IMR-90 (cell line): ENCODE measurements at regions not wholly inside any gene's neighbourhood (a gene's known extent, or its start where the extent isn't known, plus 50 kb on each side); places are given as distances from the start of the nearest gene placed in this dataset.

Experiments used
- ATAC-seq: fragments of 200-7000 bp; cut with Tn5 transposase; 2 replicates; pipeline ENCODE4 v1.9.1; 2020; ENCODE audit warnings: low read depth, mild to moderate bottlenecking, moderate library complexity
- BruUV-seq: library from RNA; stranded (reverse); fragments of 400-500 nt; replicated peaks from 2 replicates; lab custom pipeline; 2021; lab: Mats Ljungman, UMichigan
- CTCF ChIA-PET: fragments of 300-600 bp; formaldehyde crosslinking; extraction: SDS; loops from one replicate; lab custom pipeline; 2021; ENCODE audit warnings: antibody characterized with exemption; lab: Yijun Ruan, JAX
- POLR2A ChIA-PET: fragments of 300-600 bp; sonication (Branson Sonifier 250); formaldehyde crosslinking; loops from one replicate; lab custom pipeline; 2022; ENCODE audit warnings: antibody characterized with exemption; ENCODE audit not compliant: unreplicated experiment; lab: Charles Lee
- DNase-seq: peaks from one replicate; pipeline ENCODE4 v3.0.0; 2013
- H2AFZ ChIP-seq: replicated peaks from 2 replicates; pipeline ENCODE3; 2013; ENCODE audit warnings: low read length, mild to moderate bottlenecking; ENCODE audit not compliant: poor library complexity
- H2AK5ac ChIP-seq: 2 replicates; pipeline ENCODE4 v1.6.1; 2013; ENCODE audit warnings: low read depth, low read length, inconsistent platforms
- H2AK9ac ChIP-seq: replicated peaks from 2 replicates; pipeline ENCODE3; 2013; ENCODE audit warnings: mild to moderate bottlenecking, low read depth, low read length, moderate library complexity; ENCODE audit not compliant: poor library complexity
- H2BK120ac ChIP-seq: 2 replicates; pipeline ENCODE4 v1.6.1; 2013; ENCODE audit warnings: low read depth, low read length, inconsistent platforms
- H2BK15ac ChIP-seq: 3 replicates; pipeline ENCODE4 v1.6.1; 2013; ENCODE audit warnings: low read depth, low read length, inconsistent platforms
- H2BK20ac ChIP-seq: 2 replicates; pipeline ENCODE4 v1.6.1; 2013; ENCODE audit warnings: low read depth, mild to moderate bottlenecking, inconsistent platforms, low read length, moderate library complexity
- H2BK5ac ChIP-seq: 2 replicates; pipeline ENCODE4 v1.6.1; 2013; ENCODE audit warnings: mild to moderate bottlenecking, low read depth, low read length, inconsistent platforms; ENCODE audit not compliant: poor library complexity, severe bottlenecking
- H3K14ac ChIP-seq: replicated peaks from 2 replicates; pipeline ENCODE4 v1.6.1; 2013; ENCODE audit warnings: low read depth, low read length, inconsistent platforms
- H3K18ac ChIP-seq: 2 replicates; pipeline ENCODE4 v1.6.1; 2013; ENCODE audit warnings: low read depth, low read length, control low read depth
- H3K23ac ChIP-seq: 2 replicates; pipeline ENCODE4 v1.6.1; 2013; ENCODE audit warnings: low read depth, low read length, inconsistent platforms
- H3K27ac ChIP-seq: 2 replicates; pipeline ENCODE4 v1.5.1; 2013; ENCODE audit warnings: mild to moderate bottlenecking, control low read depth, low read length; ENCODE audit not compliant: insufficient read depth
- H3K27me3 ChIP-seq: 2 replicates; pipeline ENCODE4 v1.6.1; 2013; ENCODE audit warnings: low read length; ENCODE audit not compliant: control insufficient read depth, insufficient read depth
- H3K36me3 ChIP-seq: 2 replicates; pipeline ENCODE4 v1.6.1; 2013; ENCODE audit warnings: low read length, mixed read lengths; ENCODE audit not compliant: control insufficient read depth, insufficient read depth
- H3K4ac ChIP-seq: 2 replicates; pipeline ENCODE4 v1.6.1; 2013; ENCODE audit warnings: low read depth, low read length, inconsistent platforms
- H3K4me1 ChIP-seq: 2 replicates; pipeline ENCODE4 v1.6.1; 2013; ENCODE audit warnings: low read length, mixed read lengths; ENCODE audit not compliant: control insufficient read depth, insufficient read depth
- H3K4me2 ChIP-seq: 2 replicates; pipeline ENCODE4 v1.6.1; 2013; ENCODE audit warnings: low read depth, mild to moderate bottlenecking, control low read depth, low read length, moderate library complexity
- H3K4me3 ChIP-seq: 2 replicates; pipeline ENCODE4 v1.5.1; 2013; ENCODE audit warnings: low read depth, mild to moderate bottlenecking, control low read depth, low read length, moderate library complexity; ENCODE audit not compliant: insufficient read depth
- H3K56ac ChIP-seq: 2 replicates; pipeline ENCODE4 v1.6.1; 2013; ENCODE audit warnings: low read length, inconsistent platforms; ENCODE audit not compliant: insufficient read depth; ENCODE audit errors: extremely low read depth
- H3K79me1 ChIP-seq, 2 experiments: 2 replicates each; pipeline ENCODE4 v1.6.1; 2013; ENCODE audit warnings: low read length in 2 of 2, inconsistent platforms in 1 of 2, low read depth in 1 of 2
- H3K9ac ChIP-seq: 2 replicates; pipeline ENCODE4 v1.6.1; 2013; ENCODE audit warnings: low read depth, low read length, control low read depth
- H3K9me1 ChIP-seq: 2 replicates; pipeline ENCODE4 v1.6.1; 2013; ENCODE audit warnings: low read length, inconsistent platforms; ENCODE audit not compliant: insufficient read depth
- H3K9me3 ChIP-seq: 2 replicates; pipeline ENCODE4 v1.6.1; 2013; ENCODE audit warnings: low read length; ENCODE audit not compliant: control insufficient read depth, insufficient read depth
- H4K20me1 ChIP-seq: 2 replicates; pipeline ENCODE4 v1.6.1; 2013; ENCODE audit warnings: low read length, inconsistent platforms; ENCODE audit not compliant: insufficient read depth
- H4K5ac ChIP-seq: 2 replicates; pipeline ENCODE4 v1.6.1; 2013; ENCODE audit warnings: mild to moderate bottlenecking, low read depth, low read length, control low read depth
- H4K8ac ChIP-seq, 2 experiments: 2 replicates each; pipeline ENCODE4 v1.6.1; 2013; ENCODE audit warnings: low read depth in 2 of 2, low read length in 2 of 2, control low read depth in 1 of 2, inconsistent platforms in 1 of 2
- H4K91ac ChIP-seq: 2 replicates; pipeline ENCODE4 v1.6.1; 2013; ENCODE audit warnings: low read depth, low read length, inconsistent platforms; ENCODE audit not compliant: insufficient read depth
- CEBPB ChIP-seq: IDR thresholded peaks from 2 replicates; pipeline ENCODE4 v1.6.1; 2012; ENCODE audit warnings: low read depth, low read length, improper control_type of control experiment
- POLR2A ChIP-seq: IDR thresholded peaks from 2 replicates; pipeline ENCODE4 v1.6.1; 2012; ENCODE audit warnings: mild to moderate bottlenecking, low read depth, low read length
- dilution Hi-C: fragments of 300-500 bp; cut with HindIII; formaldehyde crosslinking; loops from one replicate; pipeline ENCODE4 v1.14.3; 2018; ENCODE audit warnings: low sequenced_read_pairs; ENCODE audit not compliant: unreplicated experiment
- in situ Hi-C: fragments of 300-500 bp; cut with MboI; formaldehyde crosslinking; loops from 3 replicates; pipeline ENCODE4 v1.14.3; 2019; ENCODE audit warnings: low sequenced_read_pairs, inconsistent platforms, mixed read lengths
- intact Hi-C: fragments of 100-400 bp; cut with micrococcal nuclease; formaldehyde crosslinking; loops from 2 replicates; pipeline ENCODE4 v1.10.0; 2022
- TF ChIP-seq, protein P1 (sequence below): conservative IDR thresholded peaks from 2 replicates; pipeline ENCODE4 v1.5.1; 2012; ENCODE audit warnings: mild to moderate bottlenecking, low read depth, low read length, improper control_type of control experiment

DNA sequence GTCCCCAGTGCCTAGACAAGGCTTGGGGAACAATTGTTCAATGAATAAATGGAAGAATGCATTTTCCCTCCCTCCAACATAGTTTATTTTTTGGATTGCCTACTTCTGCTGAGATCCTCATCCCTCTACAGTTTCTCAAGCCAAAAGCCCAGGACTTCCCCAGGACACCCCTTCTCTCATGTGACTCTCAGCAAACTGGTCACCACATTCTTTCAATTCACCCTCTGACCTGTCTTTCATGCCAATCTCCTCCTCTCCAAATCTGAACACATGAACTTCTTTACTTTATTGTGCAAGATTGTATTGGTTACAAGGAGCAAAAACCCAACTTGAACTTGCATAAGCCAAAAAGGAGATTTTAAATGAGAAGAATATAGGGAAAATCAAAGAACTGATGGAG lies 103.2 kb upstream of the JUN start:
- H4K91ac ChIP-seq, result no peak overlapping the region
- H4K5ac ChIP-seq, result no peak overlapping the region
- intact Hi-C loops (no loop called here), in situ Hi-C loops (no loop called here), dilution Hi-C loops (no loop called here)
- H3K79me1 ChIP-seq, result no peaks in the 10 kb centered on the region
- POLR2A ChIA-PET, result no interaction called here
- H3K4me1 ChIP-seq, result peaks cover 9% of the 10 kb centered on the region
- H3K9ac ChIP-seq, result no peak overlapping the region
- H3K9me1 ChIP-seq, result peaks cover 6% of the 10 kb centered on the region
- no peak overlapping the region for H3K23ac ChIP-seq
- H3K27me3 ChIP-seq, result no peaks in the 10 kb centered on the region
- H3K14ac ChIP-seq, result peak overlapping the region; percentile 53; the same call in 1 of the 2 replicates
- H3K18ac ChIP-seq, result no peak overlapping the region
- H2AK9ac ChIP-seq, result no peak overlapping the region
- H2BK15ac ChIP-seq, result peak overlapping the region; percentile 4; the same call in 1 of the 3 replicates
- no peak overlapping the region for H2AFZ ChIP-seq
- BruUV-seq, result no TSS peak
- H2BK5ac ChIP-seq, result no peak overlapping the region
- no peaks in the 10 kb centered on the region for H4K20me1 ChIP-seq
- no peak overlapping the region for H3K27ac ChIP-seq
- CTCF ChIA-PET, result no interaction called here
- H3K56ac ChIP-seq, result no peak overlapping the region
- no peak overlapping the region for H3K4me2 ChIP-seq
- no peak overlapping the region for H2BK20ac ChIP-seq
- H3K36me3 ChIP-seq, result no peaks in the 10 kb centered on the region
- no peak overlapping the region for H3K4me3 ChIP-seq
- DNase-seq (no peak), ATAC-seq (peak; percentile 27; the same call in 1 of the 2 replicates)
- H3K4ac ChIP-seq, result no peak overlapping the region
- no peak overlapping the region for H2AK5ac ChIP-seq
- no peak overlapping the region for H4K8ac ChIP-seq
- H2BK120ac ChIP-seq, result no peak overlapping the region
- no peaks in the 10 kb centered on the region for H3K9me3 ChIP-seq
- TF ChIP-seq CEBPB, result peak; percentile 47; the same call in 1 of the 2 replicates
- TF ChIP-seq, protein P1, sequence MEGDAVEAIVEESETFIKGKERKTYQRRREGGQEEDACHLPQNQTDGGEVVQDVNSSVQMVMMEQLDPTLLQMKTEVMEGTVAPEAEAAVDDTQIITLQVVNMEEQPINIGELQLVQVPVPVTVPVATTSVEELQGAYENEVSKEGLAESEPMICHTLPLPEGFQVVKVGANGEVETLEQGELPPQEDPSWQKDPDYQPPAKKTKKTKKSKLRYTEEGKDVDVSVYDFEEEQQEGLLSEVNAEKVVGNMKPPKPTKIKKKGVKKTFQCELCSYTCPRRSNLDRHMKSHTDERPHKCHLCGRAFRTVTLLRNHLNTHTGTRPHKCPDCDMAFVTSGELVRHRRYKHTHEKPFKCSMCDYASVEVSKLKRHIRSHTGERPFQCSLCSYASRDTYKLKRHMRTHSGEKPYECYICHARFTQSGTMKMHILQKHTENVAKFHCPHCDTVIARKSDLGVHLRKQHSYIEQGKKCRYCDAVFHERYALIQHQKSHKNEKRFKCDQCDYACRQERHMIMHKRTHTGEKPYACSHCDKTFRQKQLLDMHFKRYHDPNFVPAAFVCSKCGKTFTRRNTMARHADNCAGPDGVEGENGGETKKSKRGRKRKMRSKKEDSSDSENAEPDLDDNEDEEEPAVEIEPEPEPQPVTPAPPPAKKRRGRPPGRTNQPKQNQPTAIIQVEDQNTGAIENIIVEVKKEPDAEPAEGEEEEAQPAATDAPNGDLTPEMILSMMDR, result no peak
- no peak for TF ChIP-seq POLR2A
